ENCODE measurements at regions not wholly inside any gene's neighbourhood (a gene's known extent, or its start where the extent isn't known, plus 50 kb on each side); places are given as distances from the start of the nearest gene placed in this dataset.

GRCh38 chr3:22729981-22730380 lies 473.1 kb upstream of the UBE2E2 start:
- Histone ChIP-seq H3K9me3 (no peaks in the 10 kb centered on the region), H3K36me3 (no peaks in the 10 kb centered on the region), H3K27ac (no peak overlapping the region), H3K27me3 (no peaks in the 10 kb centered on the region), H3K4me3 (no peak overlapping the region), H3K4me1 (no peaks in the 10 kb centered on the region)
- intact Hi-C loops (cut with DNase I; ENCODE audit: low total_unique reads) = no loop called here
- DNase-seq (ENCODE audit: low spot score in 2 of 2) = no peak
- TF ChIP-seq POLR2A (IDR thresholded peaks at IDR 0.05) (no peak), POLR2AphosphoS5 (IDR thresholded peaks at IDR 0.05) (no peak), CTCF (IDR thresholded peaks at IDR 0.05) (no peak)

GRCh38 chr3:22730701-22731100 lies 472.4 kb upstream of the UBE2E2 start:
- intact Hi-C loops (cut with DNase I; ENCODE audit: low total_unique reads) = no loop called here
- H3K27ac ChIP-seq = no peak overlapping the region
- H3K27me3 ChIP-seq = no peaks in the 10 kb centered on the region

GRCh38 chr3:22731901-22732300 lies 471.2 kb upstream of the UBE2E2 start:
- TF ChIP-seq CTCF (IDR thresholded peaks at IDR 0.05) = no peak
- no peak for TF ChIP-seq POLR2AphosphoS5 (IDR thresholded peaks at IDR 0.05)
- TF ChIP-seq POLR2A (IDR thresholded peaks at IDR 0.05) = no peak
- no peak for DNase-seq (ENCODE audit: low spot score in 2 of 2)
- no peaks in the 10 kb centered on the region for H3K9me3 ChIP-seq
- H3K27ac ChIP-seq = no peak overlapping the region
- H3K36me3 ChIP-seq = no peaks in the 10 kb centered on the region
- H3K4me3 ChIP-seq = no peak overlapping the region
- no peaks in the 10 kb centered on the region for H3K4me1 ChIP-seq
- intact Hi-C loops (cut with DNase I; ENCODE audit: low total_unique reads) = no loop called here
- no peaks in the 10 kb centered on the region for H3K27me3 ChIP-seq

More at GRCh38 chr3:22730701-22731100, 472.4 kb upstream of the UBE2E2 start:
- H3K4me3 ChIP-seq = no peak overlapping the region
- no peaks in the 10 kb centered on the region for H3K36me3 ChIP-seq
- DNase-seq (ENCODE audit: low spot score in 2 of 2) = no peak
- H3K9me3 ChIP-seq = no peaks in the 10 kb centered on the region
- no peaks in the 10 kb centered on the region for H3K4me1 ChIP-seq
- TF ChIP-seq POLR2A (IDR thresholded peaks at IDR 0.05) = no peak

- no peaks in the 10 kb centered on the region for H3K36me3 ChIP-seq
- no peak for TF ChIP-seq POLR2A (IDR thresholded peaks at IDR 0.05)
- DNase-seq (ENCODE audit: low spot score in 2 of 2) = no peak
- H3K4me3 ChIP-seq = no peak overlapping the region
- no peaks in the 10 kb centered on the region for H3K27me3 ChIP-seq
- intact Hi-C loops (cut with DNase I; ENCODE audit: low total_unique reads) = no loop called here
- H3K4me1 ChIP-seq = no peaks in the 10 kb centered on the region
- no peaks in the 10 kb centered on the region for H3K9me3 ChIP-seq
- no peak overlapping the region for H3K27ac ChIP-seq
Observed at GRCh38 chr3:22732641-22733040, 470.5 kb upstream of the UBE2E2 start.

GRCh38 chr3:22734207-22734606 lies 468.9 kb upstream of the UBE2E2 start:
- H3K4me1 ChIP-seq = no peaks in the 10 kb centered on the region
- H3K27me3 ChIP-seq = no peaks in the 10 kb centered on the region
- intact Hi-C loops (cut with DNase I; ENCODE audit: low total_unique reads) = no loop called here
- no peak overlapping the region for H3K27ac ChIP-seq
- no peak overlapping the region for H3K4me3 ChIP-seq
- no peaks in the 10 kb centered on the region for H3K9me3 ChIP-seq
- TF ChIP-seq POLR2A (IDR thresholded peaks at IDR 0.05) = no peak
- no peak for TF ChIP-seq CTCF (IDR thresholded peaks at IDR 0.05)
- TF ChIP-seq POLR2AphosphoS5 (IDR thresholded peaks at IDR 0.05) = no peak
- H3K36me3 ChIP-seq = no peaks in the 10 kb centered on the region
- DNase-seq (ENCODE audit: low spot score in 2 of 2) = no peak

GRCh38 chr3:22734756-22735155 lies 468.4 kb upstream of the UBE2E2 start:
- Histone ChIP-seq H3K36me3 (no peaks in the 10 kb centered on the region), H3K4me3 (no peak overlapping the region), H3K9me3 (no peaks in the 10 kb centered on the region), H3K27ac (no peak overlapping the region), H3K4me1 (no peaks in the 10 kb centered on the region), H3K27me3 (no peaks in the 10 kb centered on the region)
- intact Hi-C loops (cut with DNase I; ENCODE audit: low total_unique reads) = no loop called here
- DNase-seq (ENCODE audit: low spot score in 2 of 2) = no peak
- no peak for TF ChIP-seq CTCF (IDR thresholded peaks at IDR 0.05)
- no peak for TF ChIP-seq POLR2A (IDR thresholded peaks at IDR 0.05)
- no peak for TF ChIP-seq POLR2AphosphoS5 (IDR thresholded peaks at IDR 0.05)
